HG03066 (cell line): ENCODE measurements at regions not wholly inside any gene's neighbourhood (a gene's known extent, or its start where the extent isn't known, plus 50 kb on each side); places are given as distances from the start of the nearest gene placed in this dataset.
"Not testable (repeated sequence)": the region's sequence is repeated elsewhere in the genome, so short reads cannot be mapped to it uniquely, and the experiment has no call there.

Experiments used
- ATAC-seq: cut with Tn5 transposase; IDR thresholded peaks from one replicate; pipeline ENCODE4 v1.9.1; 2021; ENCODE audit warnings: low read depth; ENCODE audit not compliant: unreplicated experiment

- ATAC-seq = no peak
These were observed 258.6 kb downstream of the STIM2 start for GRCh38 chr4:27119239-27119638.

- ATAC-seq = no peak
These were observed 261.2 kb downstream of the STIM2 start for GRCh38 chr4:27121830-27122229.

- no peak for ATAC-seq
These were observed 262.6 kb downstream of the STIM2 start for GRCh38 chr4:27123123-27123768.

GRCh38 chr4:27123769-27124124, 263.1 kb downstream of the STIM2 start:
- ATAC-seq = no peak

GRCh38 chr4:27126895-27127294, 266.3 kb downstream of the STIM2 start:
- ATAC-seq = not testable (repeated sequence)

GRCh38 chr4:27128443-27128842, 267.8 kb downstream of the STIM2 start:
- ATAC-seq = no peak

GRCh38 chr4:27129871-27130366, 269.3 kb downstream of the STIM2 start:
- no peak for ATAC-seq

GRCh38 chr4:27132497-27132896, 271.9 kb downstream of the STIM2 start:
- ATAC-seq = no peak

- no peak for ATAC-seq
These were observed 279.8 kb downstream of the STIM2 start for GRCh38 chr4:27140486-27140885.

GRCh38 chr4:27141530-27141929, 280.9 kb downstream of the STIM2 start:
- no peak for ATAC-seq

- no peak for ATAC-seq
These were observed 282.2 kb downstream of the STIM2 start for GRCh38 chr4:27142841-27143240.

- no peak for ATAC-seq
These were observed 285.0 kb downstream of the STIM2 start for GRCh38 chr4:27145597-27145996.

- ATAC-seq = no peak
These were observed 287.7 kb downstream of the STIM2 start for GRCh38 chr4:27148211-27148895.

- no peak for ATAC-seq
These were observed 289.0 kb downstream of the STIM2 start for GRCh38 chr4:27149541-27150212.

- ATAC-seq = no peak
These were observed 292.1 kb downstream of the STIM2 start for GRCh38 chr4:27152703-27153102.

- no peak for ATAC-seq
These were observed 294.1 kb downstream of the STIM2 start for GRCh38 chr4:27154706-27155105.

GRCh38 chr4:27161191-27161590, 300.6 kb downstream of the STIM2 start:
- ATAC-seq = no peak

- ATAC-seq = no peak
These were observed 308.1 kb downstream of the STIM2 start for GRCh38 chr4:27168783-27169182.

GRCh38 chr4:27173280-27173679, 312.6 kb downstream of the STIM2 start:
- ATAC-seq = no peak

GRCh38 chr4:27176400-27176799, 315.8 kb downstream of the STIM2 start:
- no peak for ATAC-seq

- ATAC-seq = no peak
These were observed 316.2 kb downstream of the STIM2 start for GRCh38 chr4:27176881-27177280.

GRCh38 chr4:27178061-27178460, 317.4 kb downstream of the STIM2 start:
- ATAC-seq = no peak
